Transverse colon (tissue), 4 donors: ENCODE measurements at regions not wholly inside any gene's neighbourhood (a gene's known extent, or its start where the extent isn't known, plus 50 kb on each side); places are given as distances from the start of the nearest gene placed in this dataset.

Source experiments
- DNase-seq: peaks from one replicate; pipeline ENCODE4 v3.0.0-alpha.2; 2019
- H3K27ac ChIP-seq, 4 donors: fragments of 200-600 bp; sonication (generic); 2 replicates each; pipeline ENCODE4 v1.5.1; 2016 to 2018; ENCODE audit warnings: inconsistent platforms in 4 of 4
- H3K27me3 ChIP-seq: fragments of 200-600 bp; sonication (generic); 2 replicates; pipeline ENCODE4 v1.5.1; 2017; ENCODE audit warnings: inconsistent platforms
- H3K36me3 ChIP-seq, 4 donors: fragments of 200-600 bp; sonication (generic); 2 replicates each; pipeline ENCODE4 v1.5.1; 2017 to 2019; ENCODE audit warnings: inconsistent platforms in 4 of 4
- H3K4me1 ChIP-seq, 4 donors: fragments of 200-600 bp; sonication (generic); 2 replicates each; pipeline ENCODE4 v1.5.1; 2017 to 2020; ENCODE audit warnings: inconsistent platforms in 4 of 4
- H3K4me3 ChIP-seq, 4 donors: fragments of 200-600 bp; sonication (generic); 1 replicate in 1 of 4; 2 replicates in 3 of 4; pipeline versions ENCODE4 v1.5.1 to v1.6.1; 2017 to 2019; ENCODE audit warnings: inconsistent platforms in 4 of 4
- H3K9me3 ChIP-seq, 2 donors: fragments of 200-600 bp; sonication (generic); 2 replicates each; pipeline ENCODE4 v1.5.1; 2017 to 2019; ENCODE audit warnings: inconsistent platforms in 2 of 2
- EP300 ChIP-seq: sonication (generic); formaldehyde crosslinking; IDR thresholded peaks from one replicate; pipeline ENCODE4 v1.6.1; 2017; ENCODE audit warnings: antibody characterized with exemption, low read depth
- POLR2A ChIP-seq: fragments of 450-650 bp; IDR thresholded peaks from one replicate; pipeline ENCODE4 v1.6.1; 2016; ENCODE audit warnings: antibody characterized with exemption, mild to moderate bottlenecking, moderate library complexity
- POLR2AphosphoS5 ChIP-seq, 3 donors: sonication (generic); formaldehyde crosslinking; IDR thresholded peaks; one replicate each; pipeline ENCODE4 v1.6.1; 2016; ENCODE audit warnings: antibody characterized with exemption in 3 of 3
- WGBS, 2 donors: methylation state at CpG; one replicate each; pipeline ENCODE4 v1.1.5; 2018; ENCODE audit warnings: low coverage in 1 of 2; 5-methylcytosine and 5-hydroxymethylcytosine counted together
- in situ Hi-C, 4 donors: fragments of 200-750 bp; cut with MboI; loops; one replicate each; pipeline versions ENCODE4 v1.15.0 to v1.15.1; 2017; ENCODE audit warnings: low sequenced_read_pairs in 3 of 4, low pct_ligation_motif_present in 1 of 4, low pct_unique_long_range_greater_than_20kb in 1 of 4
- intact Hi-C: fragments of 100-400 bp; cut with DNase I; formaldehyde crosslinking; loops from one replicate; pipeline ENCODE4 v1.15.1; 2023; ENCODE audit warnings: low total_unique reads
- TF ChIP-seq, protein P1 (sequence below), 5 experiments: fragments of 200-600 bp in 3 of 5; fragments of 450-650 bp in 2 of 5; sonication (generic) in 3 of 5; IDR thresholded peaks; 1 replicate in 2 of 5; 2 replicates in 3 of 5; pipeline ENCODE4 v1.5.1; 2016 to 2017; ENCODE audit warnings: antibody characterized with exemption in 5 of 5, inconsistent platforms in 3 of 5, mild to moderate bottlenecking in 2 of 5, moderate library complexity in 1 of 5

- Histone ChIP-seq H3K36me3 (no peaks in the 10 kb centered on the region), H3K4me3 (no peak overlapping the region), H3K4me1 (no peaks in the 10 kb centered on the region), H3K9me3 (no peaks in the 10 kb centered on the region), H3K27ac (no peak overlapping the region), H3K27me3 (no peaks in the 10 kb centered on the region)
- no peak for DNase-seq
- in situ Hi-C loops (no loop called here), intact Hi-C loops (no loop called here)
- TF ChIP-seq POLR2AphosphoS5 (IDR thresholded peaks at IDR 0.05): no peak
- TF ChIP-seq, protein P1, sequence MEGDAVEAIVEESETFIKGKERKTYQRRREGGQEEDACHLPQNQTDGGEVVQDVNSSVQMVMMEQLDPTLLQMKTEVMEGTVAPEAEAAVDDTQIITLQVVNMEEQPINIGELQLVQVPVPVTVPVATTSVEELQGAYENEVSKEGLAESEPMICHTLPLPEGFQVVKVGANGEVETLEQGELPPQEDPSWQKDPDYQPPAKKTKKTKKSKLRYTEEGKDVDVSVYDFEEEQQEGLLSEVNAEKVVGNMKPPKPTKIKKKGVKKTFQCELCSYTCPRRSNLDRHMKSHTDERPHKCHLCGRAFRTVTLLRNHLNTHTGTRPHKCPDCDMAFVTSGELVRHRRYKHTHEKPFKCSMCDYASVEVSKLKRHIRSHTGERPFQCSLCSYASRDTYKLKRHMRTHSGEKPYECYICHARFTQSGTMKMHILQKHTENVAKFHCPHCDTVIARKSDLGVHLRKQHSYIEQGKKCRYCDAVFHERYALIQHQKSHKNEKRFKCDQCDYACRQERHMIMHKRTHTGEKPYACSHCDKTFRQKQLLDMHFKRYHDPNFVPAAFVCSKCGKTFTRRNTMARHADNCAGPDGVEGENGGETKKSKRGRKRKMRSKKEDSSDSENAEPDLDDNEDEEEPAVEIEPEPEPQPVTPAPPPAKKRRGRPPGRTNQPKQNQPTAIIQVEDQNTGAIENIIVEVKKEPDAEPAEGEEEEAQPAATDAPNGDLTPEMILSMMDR (IDR thresholded peaks at IDR 0.05): no peak
- no peak for TF ChIP-seq POLR2A
- TF ChIP-seq EP300: no peak
- 58 to 63% methylated on average over 1 of the region's 1 CpG for WGBS, 2 donors
Measured at GRCh38 chr6:51266604-51267003, 447.9 kb downstream of the TFAP2B start.

GRCh38 chr6:51268666-51269065 lies 450.0 kb downstream of the TFAP2B start:
- WGBS, 2 donors: 73% methylated on average over 4 of the region's 4 CpGs; no CpG with 5 or more reads in 1 of the 2 donors
- no peaks in the 10 kb centered on the region for H3K4me1 ChIP-seq
- DNase-seq: no peak
- TF ChIP-seq EP300 (no peak), POLR2AphosphoS5 (IDR thresholded peaks at IDR 0.05) (no peak), POLR2A (no peak)
- TF ChIP-seq, protein P1 (IDR thresholded peaks at IDR 0.05): no peak
- H3K27ac ChIP-seq: no peak overlapping the region
- in situ Hi-C loops (no loop called here), intact Hi-C loops (no loop called here)
- H3K4me3 ChIP-seq: no peak overlapping the region
- no peaks in the 10 kb centered on the region for H3K27me3 ChIP-seq
- H3K9me3 ChIP-seq: no peaks in the 10 kb centered on the region
- no peaks in the 10 kb centered on the region for H3K36me3 ChIP-seq

DNA sequence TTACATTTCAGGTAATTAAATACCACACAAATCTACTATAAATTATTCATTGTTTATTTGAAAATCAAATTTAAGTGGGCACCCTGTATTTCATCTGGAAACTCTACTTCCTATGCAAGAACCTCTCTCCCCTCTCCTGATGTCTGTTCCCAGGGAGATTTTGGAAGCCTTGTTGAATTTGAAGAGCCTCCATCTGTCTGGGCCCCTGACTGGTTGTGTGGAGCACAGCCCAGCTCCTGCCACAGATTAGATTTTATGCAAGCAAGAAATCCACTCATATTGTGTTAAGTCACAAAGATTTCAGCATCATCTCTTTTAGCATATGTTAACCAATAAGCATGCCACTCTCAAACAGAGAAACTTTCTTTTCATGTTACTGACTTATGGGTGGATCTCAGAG lies 451.2 kb downstream of the TFAP2B start:
- TF ChIP-seq EP300 (no peak), POLR2AphosphoS5 (IDR thresholded peaks at IDR 0.05) (no peak), POLR2A (no peak)
- TF ChIP-seq, protein P1 (IDR thresholded peaks at IDR 0.05): no peak
- Histone ChIP-seq H3K9me3 (no peaks in the 10 kb centered on the region), H3K4me3 (no peak overlapping the region), H3K27me3 (no peaks in the 10 kb centered on the region), H3K4me1 (no peaks in the 10 kb centered on the region), H3K27ac (no peak overlapping the region), H3K36me3 (no peaks in the 10 kb centered on the region)
- no peak for DNase-seq
- intact Hi-C loops (no loop called here), in situ Hi-C loops (no loop called here)

DNA sequence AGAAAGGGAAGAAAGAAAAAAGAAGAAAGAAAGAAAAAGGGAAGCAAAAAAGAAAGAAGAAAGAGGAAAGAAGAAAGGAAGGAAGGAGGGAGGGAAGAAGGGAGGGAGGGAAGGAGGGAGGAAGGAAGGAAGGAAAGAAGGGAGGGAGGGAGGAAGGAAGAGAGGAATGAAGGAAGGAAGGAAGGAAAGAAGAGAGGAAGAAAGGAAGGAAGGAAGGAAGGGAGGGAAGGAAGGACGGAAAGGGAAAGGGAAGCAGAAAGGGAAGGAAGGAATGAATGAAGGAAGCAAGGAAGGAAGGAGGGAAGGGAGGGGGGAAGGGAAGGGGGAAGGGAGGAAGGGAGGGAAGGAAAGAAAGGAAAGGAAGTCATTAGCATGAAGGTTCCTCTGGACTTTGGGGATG lies 452.9 kb downstream of the TFAP2B start:
- H3K27me3 ChIP-seq: no peaks in the 10 kb centered on the region
- no peak overlapping the region for H3K4me3 ChIP-seq
- 94 to 100% methylated on average over 1 of the region's 1 CpG for WGBS, 2 donors
- in situ Hi-C loops: no loop called here
- no peak overlapping the region for H3K27ac ChIP-seq
- no peak for TF ChIP-seq POLR2A
- TF ChIP-seq EP300: no peak
- no peak for TF ChIP-seq POLR2AphosphoS5 (IDR thresholded peaks at IDR 0.05)
- TF ChIP-seq, protein P1 (IDR thresholded peaks at IDR 0.05): no peak
- DNase-seq: no peak
- intact Hi-C loops: no loop called here
- no peaks in the 10 kb centered on the region for H3K36me3 ChIP-seq
- no peaks in the 10 kb centered on the region for H3K4me1 ChIP-seq
- no peaks in the 10 kb centered on the region for H3K9me3 ChIP-seq
